ENCODE measurements at regions not wholly inside any gene's neighbourhood (a gene's known extent, or its start where the extent isn't known, plus 50 kb on each side); places are given as distances from the start of the nearest gene placed in this dataset.

- ATAC-seq (ENCODE audit: poor library complexity) (no peak), DNase-seq (no peak)
- H3K27ac ChIP-seq (ENCODE audit: low read depth in 1 of 2, low read length in 2 of 2) = no peak overlapping the region
- no peaks in the 10 kb centered on the region for H3K4me1 Mint-ChIP-seq (ENCODE audit: low read depth)
- CTCF ChIA-PET = no interaction called here
- no peak overlapping the region for H3K27ac Mint-ChIP-seq
- no peaks in the 10 kb centered on the region for H3K9me3 ChIP-seq (ENCODE audit: control insufficient read depth in 1 of 2, insufficient read depth in 1 of 2, low read length in 2 of 2)
- no peaks in the 10 kb centered on the region for H3K4me1 ChIP-seq (ENCODE audit: insufficient read depth, low read length)
- intact Hi-C loops (cut with DNase I, micrococcal nuclease) = no loop called here
- H3K27me3 ChIP-seq (ENCODE audit: control insufficient read depth in 1 of 2, insufficient read depth in 2 of 2, low read length in 2 of 2) = no peaks in the 10 kb centered on the region
- no peak for TF ChIP-seq CTCF (IDR thresholded peaks at IDR 0.05)
- peaks cover 14% of the 10 kb centered on the region for H3K27me3 Mint-ChIP-seq
- POLR2A ChIA-PET = no interaction called here
- H3K36me3 Mint-ChIP-seq (ENCODE audit: low read depth) = no peaks in the 10 kb centered on the region
- no peak overlapping the region for H3K4me3 Mint-ChIP-seq
- no peaks in the 10 kb centered on the region for H3K36me3 ChIP-seq (ENCODE audit: insufficient read depth, low read length)
- no peak overlapping the region for H3K4me3 ChIP-seq (ENCODE audit: low read length)
- H3K9me3 Mint-ChIP-seq = peaks cover 2% of the 10 kb centered on the region
Measured at GRCh38 chr15:38992930-38993329, 428.3 kb upstream of the RASGRP1 start.

GRCh38 chr15:38994310-38994709, 429.7 kb upstream of the RASGRP1 start:
- Histone ChIP-seq H3K9me3 (ENCODE audit: control insufficient read depth in 1 of 2, insufficient read depth in 1 of 2, low read length in 2 of 2) (no peaks in the 10 kb centered on the region), H3K4me3 (ENCODE audit: low read length) (no peak overlapping the region), H3K27ac (ENCODE audit: low read depth in 1 of 2, low read length in 2 of 2) (no peak overlapping the region), H3K36me3 (ENCODE audit: insufficient read depth, low read length) (no peaks in the 10 kb centered on the region), H3K27me3 (ENCODE audit: control insufficient read depth in 1 of 2, insufficient read depth in 2 of 2, low read length in 2 of 2) (no peaks in the 10 kb centered on the region), H3K4me1 (ENCODE audit: insufficient read depth, low read length) (no peaks in the 10 kb centered on the region)
- ATAC-seq (ENCODE audit: poor library complexity) (no peak), DNase-seq (no peak)
- H3K9me3 Mint-ChIP-seq = peaks cover 5% of the 10 kb centered on the region
- ChIA-PET CTCF (no interaction called here), POLR2A (no interaction called here)
- H3K27ac Mint-ChIP-seq = no peak overlapping the region
- peaks cover 23% of the 10 kb centered on the region for H3K27me3 Mint-ChIP-seq
- no peaks in the 10 kb centered on the region for H3K36me3 Mint-ChIP-seq (ENCODE audit: low read depth)
- no peak overlapping the region for H3K4me3 Mint-ChIP-seq
- intact Hi-C loops (cut with DNase I, micrococcal nuclease) = no loop called here
- TF ChIP-seq CTCF (IDR thresholded peaks at IDR 0.05) = no peak
- no peaks in the 10 kb centered on the region for H3K4me1 Mint-ChIP-seq (ENCODE audit: low read depth)

GRCh38 chr15:38996111-38996631, 431.6 kb upstream of the RASGRP1 start:
- Mint-ChIP-seq H3K27me3 (peaks cover 31% of the 10 kb centered on the region), H3K36me3 (ENCODE audit: low read depth) (no peaks in the 10 kb centered on the region), H3K4me1 (ENCODE audit: low read depth) (no peaks in the 10 kb centered on the region), H3K27ac (no peak overlapping the region), H3K4me3 (no peak overlapping the region), H3K9me3 (peaks cover 9% of the 10 kb centered on the region)
- Histone ChIP-seq H3K27me3 (ENCODE audit: control insufficient read depth in 1 of 2, insufficient read depth in 2 of 2, low read length in 2 of 2) (no peaks in the 10 kb centered on the region), H3K4me1 (ENCODE audit: insufficient read depth, low read length) (no peaks in the 10 kb centered on the region), H3K27ac (ENCODE audit: low read depth in 1 of 2, low read length in 2 of 2) (no peak overlapping the region), H3K36me3 (ENCODE audit: insufficient read depth, low read length) (no peaks in the 10 kb centered on the region), H3K9me3 (ENCODE audit: control insufficient read depth in 1 of 2, insufficient read depth in 1 of 2, low read length in 2 of 2) (peaks cover 0 to 10% of the 10 kb centered on the region in 2 experiments), H3K4me3 (ENCODE audit: low read length) (no peak overlapping the region)
- no peak for TF ChIP-seq CTCF (IDR thresholded peaks at IDR 0.05)
- ChIA-PET POLR2A (no interaction called here), CTCF (no interaction called here)
- no peak for ATAC-seq (ENCODE audit: poor library complexity)
- intact Hi-C loops (cut with DNase I, micrococcal nuclease) = no loop called here
- DNase-seq = no peak

All from CD4-positive, alpha-beta T cell (primary cell).